RWPE2 (cell line): ENCODE measurements at regions not wholly inside any gene's neighbourhood (a gene's known extent, or its start where the extent isn't known, plus 50 kb on each side); places are given as distances from the start of the nearest gene placed in this dataset.

ENCODE experiments used
- ATAC-seq: fragments of 200-7000 bp; cut with Tn5 transposase; 3 replicates; pipeline ENCODE4 v1.9.1; 2021; ENCODE audit warnings: low read depth
- DNase-seq: peaks from one replicate; pipeline ENCODE4 v3.0.0-alpha.2; 2020; ENCODE audit warnings: low spot score
- H3K27ac ChIP-seq: fragments of 450-650 bp; 2 replicates; pipeline ENCODE4 v1.5.1; 2017; ENCODE audit warnings: mild to moderate bottlenecking; ENCODE audit not compliant: poor library complexity, severe bottlenecking
- H3K27me3 ChIP-seq: fragments of 250-450 bp; sonication (Bioruptor Pico); 2 replicates; pipeline ENCODE4 v1.5.1; 2021; ENCODE audit warnings: mild to moderate bottlenecking, moderate library complexity; ENCODE audit not compliant: insufficient read depth, poor library complexity, severe bottlenecking
- H3K36me3 ChIP-seq: fragments of 250-450 bp; sonication (Bioruptor Pico); 2 replicates; pipeline ENCODE4 v1.5.1; 2020; ENCODE audit warnings: low read depth, mild to moderate bottlenecking, moderate library complexity
- H3K4me1 ChIP-seq: fragments of 250-450 bp; sonication (Bioruptor Pico); 2 replicates; pipeline ENCODE4 v1.5.1; 2021; ENCODE audit warnings: mild to moderate bottlenecking, moderate library complexity; ENCODE audit not compliant: insufficient read depth, poor library complexity, severe bottlenecking
- H3K4me3 ChIP-seq: fragments of 250-450 bp; sonication (Bioruptor Pico); 2 replicates; pipeline ENCODE4 v1.5.1; 2021; ENCODE audit warnings: mild to moderate bottlenecking, moderate library complexity; ENCODE audit not compliant: severe bottlenecking
- H3K9me3 ChIP-seq: fragments of 250-450 bp; sonication (Bioruptor Pico); 2 replicates; pipeline ENCODE4 v1.5.1; 2021; ENCODE audit warnings: mild to moderate bottlenecking, moderate library complexity; ENCODE audit not compliant: severe bottlenecking
- TF ChIP-seq, protein P1 (sequence below): fragments of 450-650 bp; IDR thresholded peaks from one replicate; pipeline ENCODE4 v1.5.1; 2017; ENCODE audit warnings: mild to moderate bottlenecking, moderate library complexity; ENCODE audit not compliant: poor library complexity, severe bottlenecking

- TF ChIP-seq, protein P1, sequence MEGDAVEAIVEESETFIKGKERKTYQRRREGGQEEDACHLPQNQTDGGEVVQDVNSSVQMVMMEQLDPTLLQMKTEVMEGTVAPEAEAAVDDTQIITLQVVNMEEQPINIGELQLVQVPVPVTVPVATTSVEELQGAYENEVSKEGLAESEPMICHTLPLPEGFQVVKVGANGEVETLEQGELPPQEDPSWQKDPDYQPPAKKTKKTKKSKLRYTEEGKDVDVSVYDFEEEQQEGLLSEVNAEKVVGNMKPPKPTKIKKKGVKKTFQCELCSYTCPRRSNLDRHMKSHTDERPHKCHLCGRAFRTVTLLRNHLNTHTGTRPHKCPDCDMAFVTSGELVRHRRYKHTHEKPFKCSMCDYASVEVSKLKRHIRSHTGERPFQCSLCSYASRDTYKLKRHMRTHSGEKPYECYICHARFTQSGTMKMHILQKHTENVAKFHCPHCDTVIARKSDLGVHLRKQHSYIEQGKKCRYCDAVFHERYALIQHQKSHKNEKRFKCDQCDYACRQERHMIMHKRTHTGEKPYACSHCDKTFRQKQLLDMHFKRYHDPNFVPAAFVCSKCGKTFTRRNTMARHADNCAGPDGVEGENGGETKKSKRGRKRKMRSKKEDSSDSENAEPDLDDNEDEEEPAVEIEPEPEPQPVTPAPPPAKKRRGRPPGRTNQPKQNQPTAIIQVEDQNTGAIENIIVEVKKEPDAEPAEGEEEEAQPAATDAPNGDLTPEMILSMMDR: no peak
- no peaks in the 10 kb centered on the region for H3K9me3 ChIP-seq
- no peak overlapping the region for H3K4me3 ChIP-seq
- no peaks in the 10 kb centered on the region for H3K36me3 ChIP-seq
- ATAC-seq (no peak), DNase-seq (no peak)
- H3K27ac ChIP-seq: no peak overlapping the region
- H3K27me3 ChIP-seq: no peaks in the 10 kb centered on the region
- no peaks in the 10 kb centered on the region for H3K4me1 ChIP-seq
Measured at GRCh38 chr3:137100326-137100725, 142.5 kb downstream of the IL20RB start.

DNA sequence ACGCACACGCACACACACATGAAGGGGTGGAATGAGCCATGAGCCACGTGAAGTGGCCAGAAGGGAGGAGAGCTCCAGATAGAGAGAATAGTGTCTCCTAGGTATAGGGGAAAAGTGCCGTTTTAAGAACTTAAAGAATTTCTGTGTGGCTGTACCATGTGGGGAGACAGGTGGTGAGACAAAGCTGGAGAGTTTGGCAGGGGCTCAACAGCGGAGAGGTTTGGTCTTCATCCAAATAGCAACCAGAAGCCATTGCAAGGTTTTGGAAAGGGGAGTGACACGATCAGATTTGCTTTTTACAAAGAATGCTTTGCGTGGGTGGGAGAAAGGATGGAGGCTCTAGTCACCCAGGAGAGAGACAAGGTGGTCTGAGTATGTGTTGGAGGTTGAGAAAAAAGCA lies 146.0 kb downstream of the IL20RB start:
- H3K4me1 ChIP-seq: no peaks in the 10 kb centered on the region
- H3K27ac ChIP-seq: no peak overlapping the region
- DNase-seq: no peak
- TF ChIP-seq, protein P1: no peak
- H3K9me3 ChIP-seq: no peaks in the 10 kb centered on the region
- H3K4me3 ChIP-seq: no peak overlapping the region
- no peaks in the 10 kb centered on the region for H3K36me3 ChIP-seq
- no peak for ATAC-seq
- H3K27me3 ChIP-seq: peaks cover 15% of the 10 kb centered on the region

DNA sequence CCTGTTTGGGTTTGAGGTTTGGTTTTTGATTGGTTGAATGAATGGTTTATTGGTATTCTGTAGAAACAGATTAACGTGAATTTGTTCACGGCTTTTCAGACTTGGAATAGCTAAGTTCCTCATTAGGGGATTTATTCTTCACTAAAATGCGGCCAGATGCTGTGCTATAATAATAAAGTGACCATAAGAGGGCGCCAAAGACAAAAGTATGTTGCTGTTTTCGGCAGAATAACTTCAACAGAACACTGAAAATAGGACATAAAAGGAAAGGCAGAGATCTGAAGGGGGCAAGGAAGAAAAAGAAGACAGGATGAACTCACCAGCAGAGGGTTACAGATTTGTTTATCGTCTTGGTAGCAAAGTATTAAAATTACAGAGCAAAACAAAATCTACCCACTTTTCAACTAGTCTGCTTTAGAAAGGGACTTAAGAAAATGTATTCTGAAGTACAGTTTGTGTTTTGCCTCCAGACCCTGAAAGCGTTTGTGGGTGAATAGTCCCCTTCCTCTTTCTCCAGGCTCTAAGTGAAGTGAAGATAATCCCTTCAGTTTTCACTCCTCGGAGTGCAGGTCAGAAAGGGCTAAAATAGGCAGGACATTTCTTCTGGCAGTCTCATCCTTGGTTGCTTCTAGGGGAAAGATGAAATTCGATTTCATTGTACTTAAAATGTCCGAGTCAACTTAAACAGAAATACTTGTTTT lies 147.6 kb downstream of the IL20RB start:
- TF ChIP-seq, protein P1: peak; percentile 76
- ATAC-seq (peak; percentile 71), DNase-seq (no peak)
- no peaks in the 10 kb centered on the region for H3K4me1 ChIP-seq
- H3K27me3 ChIP-seq: peaks cover 15% of the 10 kb centered on the region
- no peaks in the 10 kb centered on the region for H3K36me3 ChIP-seq
- H3K27ac ChIP-seq: no peak overlapping the region
- no peak overlapping the region for H3K4me3 ChIP-seq
- H3K9me3 ChIP-seq: no peaks in the 10 kb centered on the region

DNA sequence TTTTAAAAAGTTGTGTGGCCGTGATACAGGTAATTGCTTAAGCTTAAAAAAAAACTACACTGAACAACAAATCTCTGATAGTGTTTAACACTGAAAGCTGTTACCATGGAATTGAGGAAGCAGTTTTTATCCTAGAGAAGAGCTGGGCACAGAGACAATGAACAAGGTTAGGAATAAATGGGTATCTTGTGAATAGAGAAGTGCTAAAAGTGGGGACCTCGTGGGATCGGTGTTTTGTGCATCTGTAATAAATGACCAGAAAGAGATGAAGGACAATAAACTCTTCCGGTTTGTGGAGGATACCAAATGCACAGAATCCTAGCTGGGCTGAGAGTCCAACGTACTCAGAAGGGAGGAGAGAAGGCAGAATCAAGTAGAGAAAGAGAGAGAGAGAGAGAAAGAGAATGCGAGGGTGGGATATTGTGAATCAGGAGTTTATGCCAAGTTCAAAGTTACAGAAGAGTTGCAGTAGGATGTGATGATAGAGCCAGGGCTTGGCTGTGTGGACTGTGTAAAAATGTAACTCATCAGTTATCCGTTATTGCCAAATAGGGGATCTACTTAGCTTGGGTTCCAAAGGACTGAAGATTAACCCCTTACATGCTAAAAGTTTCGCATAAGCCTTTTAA lies 148.9 kb downstream of the IL20RB start:
- Histone ChIP-seq H3K27ac (no peak overlapping the region), H3K27me3 (peaks cover 15% of the 10 kb centered on the region), H3K4me1 (no peaks in the 10 kb centered on the region), H3K4me3 (no peak overlapping the region), H3K36me3 (no peaks in the 10 kb centered on the region), H3K9me3 (no peaks in the 10 kb centered on the region)
- ATAC-seq (no peak), DNase-seq (no peak)
- TF ChIP-seq, protein P1: no peak
